ENCODE measurements at regions not wholly inside any gene's neighbourhood (a gene's known extent, or its start where the extent isn't known, plus 50 kb on each side); places are given as distances from the start of the nearest gene placed in this dataset.

DNA sequence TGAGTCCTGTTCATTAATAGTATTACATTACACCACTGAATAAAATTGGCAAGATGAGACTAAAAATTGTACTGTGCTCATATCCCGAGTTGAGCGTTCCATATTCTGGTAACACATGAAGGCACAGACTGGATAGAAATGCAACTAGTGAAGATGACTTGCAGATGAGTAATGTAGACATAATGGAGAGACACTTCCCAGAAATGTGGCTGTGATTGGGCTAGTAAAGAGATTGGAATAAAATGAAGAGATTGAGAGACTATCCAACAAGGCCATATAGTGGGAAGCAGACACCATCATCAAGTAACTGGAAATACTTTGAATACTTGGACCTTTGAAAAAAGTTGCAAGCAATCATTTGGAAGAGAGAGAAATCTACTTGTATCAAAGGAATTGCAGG, 77.3 kb downstream of the DCAF8L1 start:
- POLR2A ChIA-PET = no interaction called here

More for the DNA sequence above, 77.3 kb downstream of the DCAF8L1 start:
- FAIRE-seq (no peak), DNase-seq (ENCODE audit: low read depth, low spot score) (no peak)
- Histone ChIP-seq H2AFZ (ENCODE audit: low read depth, low read length) (no peak overlapping the region), H3K4me3 (replicated peaks in 1 of 3; ENCODE audit: insufficient read depth in 1 of 3, low read depth in 1 of 3, low read length in 3 of 3) (no peak overlapping the region), H3K36me3 (ENCODE audit: control insufficient read depth in 2 of 2, extremely low read depth in 1 of 2, insufficient read depth in 2 of 2, low read length in 2 of 2) (no peaks in the 10 kb centered on the region), H3K4me2 (ENCODE audit: insufficient read depth, low read length) (no peak overlapping the region), H3K27ac (ENCODE audit: insufficient read depth, low read depth, low read length) (no peak overlapping the region), H4K20me1 (replicated peaks; ENCODE audit: control insufficient read depth, extremely low read depth, insufficient read depth, low read length) (no peaks in the 10 kb centered on the region), H3K9me3 (replicated peaks; ENCODE audit: control insufficient read depth, insufficient read depth, low read length) (no peaks in the 10 kb centered on the region), H3K4me1 (ENCODE audit: control insufficient read depth, extremely low read depth, insufficient read depth, low read length) (no peaks in the 10 kb centered on the region), H3K9ac (replicated peaks; ENCODE audit: extremely low read depth, insufficient read depth, low read length) (no peak overlapping the region), H3K79me2 (ENCODE audit: control insufficient read depth, insufficient read depth, low read length) (no peaks in the 10 kb centered on the region), H3K27me3 (ENCODE audit: control insufficient read depth in 2 of 2, insufficient read depth in 2 of 2, low read length in 2 of 2) (no peaks in the 10 kb centered on the region), H3K9me1 (replicated peaks; ENCODE audit: control insufficient read depth, extremely low read depth, insufficient read depth, low read length) (no peaks in the 10 kb centered on the region)
- TF ChIP-seq EZH2 (IDR thresholded peaks at IDR 0.05; ENCODE audit: borderline replicate concordance, low read depth, low read length, severe bottlenecking) (no peak), POLR2AphosphoS5 (IDR thresholded peaks at IDR 0.05; ENCODE audit: insufficient read depth, low read depth, low read length) (no peak), GATA2 (IDR thresholded peaks at IDR 0.05; ENCODE audit: insufficient read depth, insufficient read length, low read depth, low read length) (no peak), POLR2A (IDR thresholded peaks at IDR 0.05; ENCODE audit: low read depth, low read length) (no peak), FOS (IDR thresholded peaks at IDR 0.05; ENCODE audit: borderline replicate concordance, insufficient read depth, low read length) (no peak), JUN (IDR thresholded peaks at IDR 0.05; ENCODE audit: borderline replicate concordance, insufficient read depth, insufficient read length, low read depth) (no peak), MYC (IDR thresholded peaks at IDR 0.05; ENCODE audit: low read depth, low read length) (no peak)
- TF ChIP-seq, protein P1, sequence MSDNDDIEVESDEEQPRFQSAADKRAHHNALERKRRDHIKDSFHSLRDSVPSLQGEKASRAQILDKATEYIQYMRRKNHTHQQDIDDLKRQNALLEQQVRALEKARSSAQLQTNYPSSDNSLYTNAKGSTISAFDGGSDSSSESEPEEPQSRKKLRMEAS (IDR thresholded peaks at IDR 0.05; ENCODE audit: insufficient read depth, insufficient read length) = no peak
- TF ChIP-seq, protein P2, sequence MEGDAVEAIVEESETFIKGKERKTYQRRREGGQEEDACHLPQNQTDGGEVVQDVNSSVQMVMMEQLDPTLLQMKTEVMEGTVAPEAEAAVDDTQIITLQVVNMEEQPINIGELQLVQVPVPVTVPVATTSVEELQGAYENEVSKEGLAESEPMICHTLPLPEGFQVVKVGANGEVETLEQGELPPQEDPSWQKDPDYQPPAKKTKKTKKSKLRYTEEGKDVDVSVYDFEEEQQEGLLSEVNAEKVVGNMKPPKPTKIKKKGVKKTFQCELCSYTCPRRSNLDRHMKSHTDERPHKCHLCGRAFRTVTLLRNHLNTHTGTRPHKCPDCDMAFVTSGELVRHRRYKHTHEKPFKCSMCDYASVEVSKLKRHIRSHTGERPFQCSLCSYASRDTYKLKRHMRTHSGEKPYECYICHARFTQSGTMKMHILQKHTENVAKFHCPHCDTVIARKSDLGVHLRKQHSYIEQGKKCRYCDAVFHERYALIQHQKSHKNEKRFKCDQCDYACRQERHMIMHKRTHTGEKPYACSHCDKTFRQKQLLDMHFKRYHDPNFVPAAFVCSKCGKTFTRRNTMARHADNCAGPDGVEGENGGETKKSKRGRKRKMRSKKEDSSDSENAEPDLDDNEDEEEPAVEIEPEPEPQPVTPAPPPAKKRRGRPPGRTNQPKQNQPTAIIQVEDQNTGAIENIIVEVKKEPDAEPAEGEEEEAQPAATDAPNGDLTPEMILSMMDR (IDR thresholded peaks at IDR 0.05; ENCODE audit: extremely low read depth in 1 of 2, insufficient read depth in 1 of 2, low read depth in 1 of 2, low read length in 2 of 2) = no peak
- intact Hi-C loops (cut with micrococcal nuclease) (no loop called here), dilution Hi-C loops (cut with MboI; ENCODE audit: extremely low pct_ligation_motif_present, low sequenced_read_pairs) (no loop called here)
- CTCF ChIA-PET = no interaction called here
- BruUV-seq (replicated peaks) = no TSS peak
